BLaER1 treated with 17β-estradiol and CSF1 and Interleukin-3, amounts not matched to agents 10 nM and 100 nM (cell line): ENCODE measurements at regions not wholly inside any gene's neighbourhood (a gene's known extent, or its start where the extent isn't known, plus 50 kb on each side); places are given as distances from the start of the nearest gene placed in this dataset.

Source experiments
- H3K27ac ChIP-seq, 11 experiments: shearing (Covaris generic); formaldehyde crosslinking; 2 replicates each; pipeline ENCODE4 v1.8.1; 2022
- H3K27me3 ChIP-seq, 11 experiments: shearing (Covaris generic); formaldehyde crosslinking; 2 replicates each; pipeline ENCODE4 v1.8.1; 2022
- H3K36me3 ChIP-seq, 11 experiments: shearing (Covaris generic); formaldehyde crosslinking; 2 replicates each; pipeline ENCODE4 v1.8.1; 2022
- H3K4me1 ChIP-seq, 10 experiments: shearing (Covaris generic); formaldehyde crosslinking; 2 replicates each; pipeline ENCODE4 v1.8.1; 2022
- H3K4me2 ChIP-seq, 11 experiments: shearing (Covaris generic); formaldehyde crosslinking; 2 replicates each; pipeline ENCODE4 v1.8.1; 2022
- H3K4me3 ChIP-seq, 10 experiments: shearing (Covaris generic); formaldehyde crosslinking; 2 replicates each; pipeline ENCODE4 v1.8.1; 2022
- H3K9ac ChIP-seq, 11 experiments: shearing (Covaris generic); formaldehyde crosslinking; 2 replicates each; pipeline ENCODE4 v1.8.1; 2022
- H3K9me3 ChIP-seq, 11 experiments: shearing (Covaris generic); formaldehyde crosslinking; replicated peaks in 1 of 11; 2 replicates each; pipeline ENCODE4 v1.8.1; 2022
- H4K20me1 ChIP-seq, 11 experiments: shearing (Covaris generic); formaldehyde crosslinking; 2 replicates each; pipeline ENCODE4 v1.8.1; 2022
- Cebpa-rat ChIP-seq, 11 experiments: shearing (Covaris generic); IDR thresholded peaks; 2 replicates each; pipeline ENCODE4 v1.8.1; 2022

DNA sequence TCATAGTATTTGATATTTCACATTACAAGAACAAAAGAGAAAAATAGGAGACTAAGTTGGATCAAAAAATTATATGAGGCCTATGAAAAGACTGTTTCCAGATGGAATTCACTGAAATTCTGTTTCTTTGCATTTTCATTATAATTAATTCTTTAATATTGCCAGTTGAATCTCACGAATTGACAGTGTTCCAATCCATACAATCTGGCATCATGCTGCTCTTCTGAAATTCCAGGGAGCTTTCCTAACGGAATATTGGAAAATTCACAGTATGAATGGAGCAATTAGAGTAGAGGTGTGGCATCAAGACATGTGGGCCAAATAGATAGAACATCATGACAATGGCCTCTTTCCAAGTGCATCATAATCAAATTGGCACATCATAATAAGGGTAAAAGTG, 1178.9 kb upstream of the WWC1 start:
- no peak overlapping the region for H3K27ac ChIP-seq
- no peaks in the 10 kb centered on the region for H3K27me3 ChIP-seq
- H4K20me1 ChIP-seq, result no peaks in the 10 kb centered on the region
- H3K36me3 ChIP-seq, result no peaks in the 10 kb centered on the region
- no peak overlapping the region for H3K4me2 ChIP-seq
- H3K4me3 ChIP-seq, result no peak overlapping the region
- no peaks in the 10 kb centered on the region for H3K4me1 ChIP-seq
- no peak overlapping the region for H3K9ac ChIP-seq
- TF ChIP-seq Cebpa-rat (IDR thresholded peaks at IDR 0.05), result no peak
- H3K9me3 ChIP-seq, result peaks cover 0 to 5% (median 0%) of the 10 kb centered on the region in 11 experiments; a peak in 3 of 22 replicates

DNA sequence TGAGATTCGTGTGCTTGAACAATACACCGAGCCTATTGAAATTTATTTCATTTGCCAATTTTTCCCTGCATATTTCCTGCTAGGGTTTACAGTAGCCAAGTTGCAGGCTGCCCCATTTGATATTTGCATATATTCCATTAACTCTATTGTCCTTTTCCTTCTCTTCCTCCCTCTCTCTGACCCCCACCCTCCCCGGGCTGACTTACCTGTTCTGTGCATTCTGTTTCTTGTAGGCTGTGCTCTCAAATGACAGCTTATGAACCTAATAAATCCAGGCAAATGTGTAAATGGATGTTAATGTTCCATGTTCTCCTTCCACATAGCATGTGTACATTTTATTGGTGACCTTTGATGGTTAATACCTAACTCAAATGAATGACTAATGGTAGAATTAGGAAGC, 1169.2 kb upstream of the WWC1 start:
- Histone ChIP-seq H3K9ac (no peak overlapping the region), H4K20me1 (no peaks in the 10 kb centered on the region), H3K27me3 (no peaks in the 10 kb centered on the region), H3K4me2 (no peak overlapping the region), H3K36me3 (no peaks in the 10 kb centered on the region), H3K4me1 (no peaks in the 10 kb centered on the region), H3K4me3 (no peak overlapping the region), H3K9me3 (peaks cover 0 to 9% (median 0%) of the 10 kb centered on the region in 11 experiments; a peak in 2 of 22 replicates), H3K27ac (no peak overlapping the region)
- no peak for TF ChIP-seq Cebpa-rat (IDR thresholded peaks at IDR 0.05)

DNA sequence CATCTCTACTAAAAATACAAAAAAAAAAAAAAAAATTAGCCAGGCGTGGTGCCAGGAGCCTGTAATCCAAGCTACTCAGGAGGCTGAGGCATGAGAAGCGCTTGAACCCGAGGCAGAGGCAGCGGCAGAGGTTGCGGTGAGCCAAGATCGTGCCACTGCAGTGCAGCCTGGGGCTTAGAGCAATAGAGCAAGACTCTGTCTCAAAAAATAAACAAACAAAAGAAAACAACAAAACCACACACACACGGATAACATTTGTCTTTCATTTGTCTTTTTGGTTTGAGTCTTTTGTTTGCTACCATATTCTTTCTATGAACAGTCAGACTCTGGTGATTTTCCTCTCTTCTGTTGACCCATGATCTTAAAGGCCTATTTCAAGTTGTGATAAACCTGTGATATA, 1168.3 kb upstream of the WWC1 start:
- Histone ChIP-seq H4K20me1 (no peaks in the 10 kb centered on the region), H3K36me3 (no peaks in the 10 kb centered on the region), H3K9me3 (peaks cover 0 to 5% (median 0%) of the 10 kb centered on the region in 11 experiments; a peak in 1 of 22 replicates), H3K27ac (no peak overlapping the region), H3K4me3 (no peak overlapping the region), H3K4me1 (no peaks in the 10 kb centered on the region), H3K27me3 (no peaks in the 10 kb centered on the region), H3K9ac (no peak overlapping the region), H3K4me2 (no peak overlapping the region)
- no peak for TF ChIP-seq Cebpa-rat (IDR thresholded peaks at IDR 0.05)

DNA sequence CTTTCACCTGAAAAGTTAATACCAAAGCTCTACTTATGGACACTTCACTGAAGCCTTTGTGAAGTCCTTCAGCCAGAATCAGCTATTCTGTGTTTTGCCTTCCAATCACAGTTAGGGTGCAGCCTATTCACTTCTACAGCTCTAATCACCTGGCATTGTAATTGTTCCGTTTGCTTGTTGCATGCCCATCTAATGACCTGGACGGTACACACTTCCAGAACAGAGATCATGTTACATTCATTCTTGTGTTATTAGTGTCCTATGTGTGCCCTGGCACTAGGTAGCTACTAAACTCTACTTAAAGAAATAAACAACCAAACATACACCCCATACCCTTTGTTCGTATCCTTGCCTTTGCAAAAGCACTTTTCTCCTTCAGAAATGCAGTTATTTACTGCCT, 1162.9 kb upstream of the WWC1 start:
- Histone ChIP-seq H3K27me3 (no peaks in the 10 kb centered on the region), H3K9me3 (no peaks in the 10 kb centered on the region; a peak in 1 of 22 replicates), H3K4me1 (no peaks in the 10 kb centered on the region), H3K4me2 (no peak overlapping the region), H3K4me3 (no peak overlapping the region), H3K9ac (no peak overlapping the region), H4K20me1 (no peaks in the 10 kb centered on the region), H3K27ac (no peak overlapping the region), H3K36me3 (no peaks in the 10 kb centered on the region)
- no peak for TF ChIP-seq Cebpa-rat (IDR thresholded peaks at IDR 0.05)

DNA sequence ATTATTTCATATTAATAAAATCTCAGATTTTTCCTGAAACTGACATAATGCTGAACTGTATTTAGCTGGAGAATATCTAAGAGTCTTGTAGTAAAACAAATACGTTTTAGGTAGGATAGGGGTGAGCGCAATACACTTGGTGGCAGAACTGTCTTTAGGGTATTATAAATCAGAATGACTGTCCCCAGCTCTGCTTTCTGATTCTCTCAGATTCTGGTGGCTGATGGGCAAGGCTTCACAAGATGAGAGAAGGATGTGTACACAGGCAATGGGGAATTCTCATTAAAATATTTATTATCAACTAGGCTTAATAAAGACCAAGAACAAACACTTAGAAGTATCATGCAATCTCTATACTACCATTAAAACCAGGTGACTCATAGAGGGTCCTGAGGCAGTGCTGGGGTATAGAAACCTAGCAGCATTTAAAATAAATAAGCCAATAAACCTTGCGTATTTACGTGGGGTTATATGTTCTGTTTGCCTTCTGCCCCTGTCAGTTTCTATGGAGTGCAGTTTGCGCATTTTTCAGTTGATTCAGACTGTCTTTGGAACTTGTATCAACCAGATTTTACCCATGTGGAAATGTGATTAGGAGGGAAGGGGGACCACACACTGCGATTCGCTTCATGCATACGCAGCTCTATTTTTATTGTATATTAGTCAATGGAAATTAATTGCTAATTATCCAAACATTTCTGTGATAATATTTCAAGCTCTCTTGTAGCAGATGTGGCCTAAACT, 1150.7 kb upstream of the WWC1 start:
- H3K4me3 ChIP-seq, result no peak overlapping the region
- H3K4me2 ChIP-seq, result no peak overlapping the region
- no peaks in the 10 kb centered on the region for H3K36me3 ChIP-seq
- H3K9me3 ChIP-seq, result no peaks in the 10 kb centered on the region
- no peak for TF ChIP-seq Cebpa-rat (IDR thresholded peaks at IDR 0.05)
- H3K27ac ChIP-seq, result no peak overlapping the region
- H3K4me1 ChIP-seq, result no peaks in the 10 kb centered on the region
- H4K20me1 ChIP-seq, result no peaks in the 10 kb centered on the region
- H3K9ac ChIP-seq, result no peak overlapping the region
- H3K27me3 ChIP-seq, result no peaks in the 10 kb centered on the region

DNA sequence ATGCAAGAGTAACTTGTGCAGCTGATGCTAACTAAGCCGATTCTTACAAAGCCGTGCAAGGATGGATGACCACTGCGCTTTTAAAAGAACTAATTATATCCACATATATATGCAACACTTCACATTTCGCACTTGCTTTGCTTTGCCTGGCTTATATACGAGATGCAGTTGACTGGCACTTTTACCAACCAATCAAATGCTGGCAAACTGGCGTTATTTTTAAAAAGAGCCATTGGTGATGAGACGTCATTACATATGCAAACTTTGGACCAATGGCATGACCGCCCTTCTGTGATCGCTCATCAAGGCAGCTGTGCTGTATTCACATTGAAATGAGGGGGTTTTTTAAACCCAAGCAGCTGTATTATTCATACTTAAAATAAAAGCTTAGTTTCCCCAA, 1147.7 kb upstream of the WWC1 start:
- Histone ChIP-seq H4K20me1 (no peaks in the 10 kb centered on the region), H3K9ac (no peak overlapping the region), H3K36me3 (no peaks in the 10 kb centered on the region), H3K4me2 (no peak overlapping the region), H3K9me3 (no peaks in the 10 kb centered on the region), H3K27me3 (no peaks in the 10 kb centered on the region), H3K4me3 (no peak overlapping the region), H3K4me1 (no peaks in the 10 kb centered on the region), H3K27ac (no peak overlapping the region)
- TF ChIP-seq Cebpa-rat (IDR thresholded peaks at IDR 0.05), result no peak

DNA sequence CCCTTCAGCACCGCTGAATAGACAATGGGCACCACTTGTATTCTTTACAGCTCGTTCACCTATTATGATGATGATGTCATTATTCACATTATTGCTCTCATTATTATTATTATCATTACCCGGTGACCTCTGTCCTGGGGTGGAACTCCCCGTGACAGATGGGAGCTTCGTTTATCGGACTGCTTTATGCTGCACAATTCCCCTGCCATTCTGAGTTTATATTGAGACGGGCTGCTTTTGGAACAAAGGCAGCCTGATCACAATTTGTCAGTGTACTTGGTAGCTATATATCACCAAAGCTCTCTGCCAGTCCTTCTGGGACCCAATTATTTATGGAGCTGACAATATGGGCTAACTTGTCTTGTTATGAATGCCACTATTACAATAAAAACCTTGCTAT, 1145.6 kb upstream of the WWC1 start:
- Histone ChIP-seq H3K9me3 (no peaks in the 10 kb centered on the region), H3K27me3 (no peaks in the 10 kb centered on the region), H3K4me2 (no peak overlapping the region), H3K27ac (no peak overlapping the region), H3K36me3 (no peaks in the 10 kb centered on the region), H3K4me1 (no peaks in the 10 kb centered on the region), H3K9ac (no peak overlapping the region), H4K20me1 (no peaks in the 10 kb centered on the region), H3K4me3 (no peak overlapping the region)
- no peak for TF ChIP-seq Cebpa-rat (IDR thresholded peaks at IDR 0.05)

DNA sequence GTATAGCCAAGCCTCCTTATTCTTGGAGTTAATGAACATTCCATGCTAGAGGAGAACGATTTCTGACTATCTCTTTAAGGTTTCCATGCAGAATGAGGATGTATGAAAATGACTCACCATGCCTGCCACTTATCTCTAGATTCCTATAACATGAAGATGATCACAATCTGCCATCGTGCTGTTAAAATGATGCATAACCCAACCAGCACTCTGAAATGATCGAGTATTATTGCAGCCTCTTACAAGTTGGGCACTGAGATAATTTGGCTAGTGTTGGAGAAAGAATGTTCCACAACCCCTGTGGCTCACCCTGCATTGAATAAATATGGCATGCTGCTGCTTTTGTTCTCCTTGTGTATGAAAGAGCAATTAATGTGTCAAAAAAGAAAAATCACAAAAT, 1143.6 kb upstream of the WWC1 start:
- H3K4me3 ChIP-seq, result no peak overlapping the region
- H3K4me2 ChIP-seq, result no peak overlapping the region
- no peaks in the 10 kb centered on the region for H4K20me1 ChIP-seq
- no peak overlapping the region for H3K9ac ChIP-seq
- H3K27ac ChIP-seq, result no peak overlapping the region
- H3K36me3 ChIP-seq, result no peaks in the 10 kb centered on the region
- no peak for TF ChIP-seq Cebpa-rat (IDR thresholded peaks at IDR 0.05)
- peaks cover 0 to 5% (median 0%) of the 10 kb centered on the region in 11 experiments; a peak in 1 of 22 replicates for H3K9me3 ChIP-seq
- no peaks in the 10 kb centered on the region for H3K4me1 ChIP-seq
- H3K27me3 ChIP-seq, result no peaks in the 10 kb centered on the region

DNA sequence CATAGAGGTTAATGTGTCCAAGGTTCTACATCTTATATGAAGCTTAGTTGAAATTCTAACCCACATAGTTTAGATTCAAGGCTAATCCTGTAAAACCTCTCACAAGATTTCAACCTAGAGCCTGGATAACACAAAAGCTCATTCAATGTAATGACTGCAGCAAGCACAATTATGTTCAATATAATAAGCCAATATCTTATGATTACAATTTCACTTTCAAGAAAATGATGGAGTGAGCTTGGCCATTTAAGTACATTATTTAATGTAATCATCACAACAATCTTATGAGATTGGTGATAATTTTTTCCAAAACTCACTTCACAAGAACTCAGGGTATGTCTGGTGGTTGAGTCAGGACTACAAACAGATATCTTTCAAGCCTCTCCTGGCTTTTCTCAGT, 1140.8 kb upstream of the WWC1 start:
- no peak for TF ChIP-seq Cebpa-rat (IDR thresholded peaks at IDR 0.05)
- peaks cover 0 to 11% (median 4%) of the 10 kb centered on the region in 11 experiments; a peak in 10 of 22 replicates for H3K9me3 ChIP-seq
- no peaks in the 10 kb centered on the region for H3K36me3 ChIP-seq
- no peak overlapping the region for H3K4me3 ChIP-seq
- no peaks in the 10 kb centered on the region for H3K4me1 ChIP-seq
- no peaks in the 10 kb centered on the region for H4K20me1 ChIP-seq
- H3K27me3 ChIP-seq, result no peaks in the 10 kb centered on the region
- no peak overlapping the region for H3K4me2 ChIP-seq
- no peak overlapping the region for H3K9ac ChIP-seq
- H3K27ac ChIP-seq, result no peak overlapping the region

DNA sequence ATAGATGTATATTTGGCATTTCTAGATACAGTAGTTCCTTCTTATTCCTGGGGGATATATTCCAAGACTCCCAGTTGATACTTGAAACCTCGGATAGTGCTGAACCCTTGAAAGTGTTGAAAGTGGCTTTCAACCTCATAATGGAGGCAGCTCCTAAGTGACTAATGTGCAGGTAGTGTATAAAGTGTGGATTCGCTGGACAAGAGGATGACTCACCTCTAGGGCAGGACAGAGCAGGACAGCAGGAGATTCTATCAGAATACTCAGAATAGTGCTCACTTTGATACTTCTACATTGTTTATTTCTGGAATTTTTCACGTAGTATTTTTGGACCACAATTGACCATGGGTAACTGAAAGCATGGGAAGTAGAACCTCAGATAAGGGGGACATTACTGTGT, 1138.9 kb upstream of the WWC1 start:
- no peak overlapping the region for H3K27ac ChIP-seq
- H3K36me3 ChIP-seq, result no peaks in the 10 kb centered on the region
- H3K4me3 ChIP-seq, result no peak overlapping the region
- H3K27me3 ChIP-seq, result no peaks in the 10 kb centered on the region
- no peak overlapping the region for H3K9ac ChIP-seq
- H3K4me1 ChIP-seq, result no peaks in the 10 kb centered on the region
- peaks cover 0 to 12% (median 4%) of the 10 kb centered on the region in 11 experiments; a peak in 10 of 22 replicates for H3K9me3 ChIP-seq
- no peak overlapping the region for H3K4me2 ChIP-seq
- TF ChIP-seq Cebpa-rat (IDR thresholded peaks at IDR 0.05), result no peak
- H4K20me1 ChIP-seq, result no peaks in the 10 kb centered on the region
